B cell (primary cell): ENCODE measurements at regions not wholly inside any gene's neighbourhood (a gene's known extent, or its start where the extent isn't known, plus 50 kb on each side); places are given as distances from the start of the nearest gene placed in this dataset.

Source experiments
- ATAC-seq: fragments of 200-7000 bp; cut with Tn5 transposase; one replicate; pipeline ENCODE4 v1.10.0; 2021; ENCODE audit warnings: low read depth, mild to moderate bottlenecking, moderate number of reproducible peaks, moderate library complexity
- CTCF ChIA-PET: fragments of 350-600 bp; sonication (Branson Sonifier 250); formaldehyde crosslinking; loops from one replicate; lab custom pipeline; 2021; ENCODE audit warnings: antibody characterized with exemption, inconsistent platforms; lab: Charles Lee
- POLR2A ChIA-PET: fragments of 350-600 bp; sonication (Branson Sonifier 250); formaldehyde crosslinking; loops from one replicate; lab custom pipeline; 2021; ENCODE audit warnings: antibody characterized with exemption; lab: Charles Lee
- DNase-seq: peaks from one replicate; pipeline ENCODE4 v3.0.0; 2013
- H2AFZ ChIP-seq: 2 replicates; pipeline ENCODE4 v1.6.1; 2012; ENCODE audit warnings: mild to moderate bottlenecking, low read depth, low read length; ENCODE audit not compliant: insufficient read depth, poor library complexity, severe bottlenecking
- H3K27ac ChIP-seq, 2 donors: 1 replicate in 1 of 2; 2 replicates in 1 of 2; pipeline ENCODE4 v1.5.1; 2012 to 2013; ENCODE audit warnings: low read length in 2 of 2, mild to moderate bottlenecking in 2 of 2, moderate library complexity in 1 of 2
- H3K27me3 ChIP-seq, 4 experiments: fragments of 200-600 bp in 1 of 4; sonication (generic) in 1 of 4; replicated peaks in 1 of 4; 1 replicate in 2 of 4; 2 replicates in 2 of 4; pipeline versions ENCODE4 v1.6.1 to v1.7.0; 2013 to 2016; ENCODE audit warnings: low read length in 3 of 4, mild to moderate bottlenecking in 2 of 4, mixed read lengths in 1 of 4, moderate library complexity in 1 of 4; ENCODE audit not compliant: insufficient read depth in 4 of 4, control insufficient read depth in 3 of 4; ENCODE audit errors: control extremely low read depth in 1 of 4
- H3K36me3 ChIP-seq, 2 experiments: replicated peaks in 1 of 2; 1 replicate in 1 of 2; 2 replicates in 1 of 2; pipeline versions ENCODE4 v1.6.1 to v1.7.1; 2013; ENCODE audit warnings: low read length in 1 of 2; ENCODE audit not compliant: insufficient read depth in 2 of 2, control insufficient read depth in 1 of 2; ENCODE audit errors: control extremely low read depth in 1 of 2, extremely low read depth in 1 of 2
- H3K4me1 ChIP-seq, 2 donors: fragments of 200-600 bp in 1 of 2; sonication (generic) in 1 of 2; 1 replicate in 1 of 2; 2 replicates in 1 of 2; pipeline versions ENCODE4 v1.5.1 to v1.6.1; 2013 to 2017; ENCODE audit warnings: low read length in 2 of 2; ENCODE audit not compliant: control insufficient read depth in 2 of 2, insufficient read depth in 2 of 2
- H3K4me2 ChIP-seq: replicated peaks from 2 replicates; pipeline ENCODE3; 2012; ENCODE audit warnings: mild to moderate bottlenecking, low read depth, low read length; ENCODE audit not compliant: poor library complexity, severe bottlenecking
- H3K4me3 ChIP-seq, 5 experiments: fragments of 200-600 bp in 1 of 5; sonication (generic) in 1 of 5; 1 replicate in 3 of 5; 2 replicates in 2 of 5; pipeline versions ENCODE4 v1.5.1 to v1.7.0; 2011 to 2016; ENCODE audit warnings: low read length in 4 of 5, mild to moderate bottlenecking in 4 of 5, low read depth in 2 of 5, control low read depth in 1 of 5, moderate library complexity in 1 of 5; ENCODE audit not compliant: insufficient read depth in 1 of 5; ENCODE audit errors: control extremely low read depth in 1 of 5, extremely low read depth in 1 of 5
- H3K79me2 ChIP-seq: fragments of 200-600 bp; sonication (generic); one replicate; pipeline ENCODE4 v1.6.0; 2016; ENCODE audit warnings: low read length; ENCODE audit not compliant: control insufficient read depth, insufficient read depth
- H3K9ac ChIP-seq: fragments of 200-600 bp; sonication (generic); 2 replicates; pipeline ENCODE4 v1.6.1; 2017; ENCODE audit warnings: mild to moderate bottlenecking, low read length, moderate library complexity
- H3K9me3 ChIP-seq, 3 donors: one replicate each; pipeline versions ENCODE4 v1.6.1 to v1.7.1; 2013; ENCODE audit warnings: low read length in 2 of 3; ENCODE audit not compliant: control insufficient read depth in 2 of 3, insufficient read depth in 1 of 3; ENCODE audit errors: control extremely low read depth in 1 of 3
- H4K20me1 ChIP-seq: 2 replicates; pipeline ENCODE4 v1.6.0; 2012; ENCODE audit warnings: mild to moderate bottlenecking, low read length; ENCODE audit not compliant: insufficient read depth, control insufficient read depth, poor library complexity, severe bottlenecking
- H3K27ac Mint-ChIP-seq: one replicate; pipeline ENCODE4 v1.8.0; 2021; ENCODE audit warnings: mixed read lengths
- H3K27me3 Mint-ChIP-seq: one replicate; pipeline ENCODE4 v1.8.0; 2021; ENCODE audit warnings: mixed read lengths
- H3K4me1 Mint-ChIP-seq: one replicate; pipeline ENCODE4 v1.8.0; 2021; ENCODE audit warnings: mixed read lengths
- H3K4me3 Mint-ChIP-seq: one replicate; pipeline ENCODE4 v1.8.0; 2021; ENCODE audit warnings: mixed read lengths
- H3K9me3 Mint-ChIP-seq: one replicate; pipeline ENCODE4 v1.8.0; 2022; ENCODE audit warnings: mixed read lengths; ENCODE audit not compliant: insufficient read depth
- CTCF ChIP-seq: fragments of 200-600 bp; IDR thresholded peaks from one replicate; pipeline ENCODE4 v1.8.0; 2022; ENCODE audit warnings: antibody characterized with exemption, mild to moderate bottlenecking
- EZH2 ChIP-seq: IDR thresholded peaks from 2 replicates; pipeline ENCODE4 v1.6.1; 2012; ENCODE audit warnings: borderline replicate concordance, low read depth, mild to moderate bottlenecking, moderate library complexity, low read length; ENCODE audit not compliant: insufficient read depth, poor library complexity, severe bottlenecking
- WGBS: methylation state at CpG from one replicate; pipeline ENCODE4 v1.1.5; 2013; ENCODE audit warnings: missing lambda C conversion rate; ENCODE audit not compliant: insufficient coverage; 5-methylcytosine and 5-hydroxymethylcytosine counted together
- intact Hi-C: fragments of 100-400 bp; cut with micrococcal nuclease; formaldehyde crosslinking; loops from one replicate; pipeline ENCODE4 v1.10.0; 2022

GRCh38 chr6:141467881-141468280 is 664.8 kb upstream of the GJE1 start:
- Mint-ChIP-seq H3K9me3 (no peaks in the 10 kb centered on the region), H3K4me1 (peaks cover 13% of the 10 kb centered on the region), H3K27ac (no peak overlapping the region), H3K4me3 (no peak overlapping the region), H3K27me3 (no peaks in the 10 kb centered on the region)
- no peaks in the 10 kb centered on the region for H3K36me3 ChIP-seq
- no peaks in the 10 kb centered on the region for H4K20me1 ChIP-seq
- intact Hi-C loops = no loop called here
- POLR2A ChIA-PET = no interaction called here
- CTCF ChIA-PET = no interaction called here
- ATAC-seq (no peak), DNase-seq (no peak)
- no peak overlapping the region for H3K4me3 ChIP-seq
- H3K27me3 ChIP-seq = no peaks in the 10 kb centered on the region
- no peak overlapping the region for H3K4me2 ChIP-seq
- H2AFZ ChIP-seq = no peak overlapping the region
- H3K9ac ChIP-seq = no peak overlapping the region
- H3K9me3 ChIP-seq = no peaks in the 10 kb centered on the region
- peaks cover 4% of the 10 kb centered on the region in 2 donors for H3K4me1 ChIP-seq
- no peak overlapping the region for H3K27ac ChIP-seq
- no peaks in the 10 kb centered on the region for H3K79me2 ChIP-seq
- TF ChIP-seq EZH2 = no peak
- no peak for TF ChIP-seq CTCF

- ChIA-PET POLR2A (no interaction called here), CTCF (no interaction called here)
- Histone ChIP-seq H3K9me3 (no peaks in the 10 kb centered on the region), H3K4me2 (no peak overlapping the region), H3K27me3 (no peaks in the 10 kb centered on the region), H2AFZ (no peak overlapping the region), H3K27ac (no peak overlapping the region), H3K79me2 (no peaks in the 10 kb centered on the region), H4K20me1 (no peaks in the 10 kb centered on the region), H3K9ac (no peak overlapping the region), H3K4me3 (no peak overlapping the region), H3K4me1 (peaks cover 4% of the 10 kb centered on the region in 2 donors), H3K36me3 (no peaks in the 10 kb centered on the region)
- no peak for DNase-seq
- no peak overlapping the region for H3K4me3 Mint-ChIP-seq
- WGBS = no CpG with 5 or more reads among the region's 1 CpG
- no peaks in the 10 kb centered on the region for H3K27me3 Mint-ChIP-seq
- H3K27ac Mint-ChIP-seq = no peak overlapping the region
- no peaks in the 10 kb centered on the region for H3K9me3 Mint-ChIP-seq
- ATAC-seq = no peak
- intact Hi-C loops = no loop called here
- peaks cover 10% of the 10 kb centered on the region for H3K4me1 Mint-ChIP-seq
- no peak for TF ChIP-seq EZH2
- TF ChIP-seq CTCF = no peak
Observed at GRCh38 chr6:141467041-141467440, 665.7 kb upstream of the GJE1 start.
